ENCODE measurements at regions not wholly inside any gene's neighbourhood (a gene's known extent, or its start where the extent isn't known, plus 50 kb on each side); places are given as distances from the start of the nearest gene placed in this dataset.
A peak's percentile ranks its signal among the peaks of the same experiment; 100 is the strongest.

DNA sequence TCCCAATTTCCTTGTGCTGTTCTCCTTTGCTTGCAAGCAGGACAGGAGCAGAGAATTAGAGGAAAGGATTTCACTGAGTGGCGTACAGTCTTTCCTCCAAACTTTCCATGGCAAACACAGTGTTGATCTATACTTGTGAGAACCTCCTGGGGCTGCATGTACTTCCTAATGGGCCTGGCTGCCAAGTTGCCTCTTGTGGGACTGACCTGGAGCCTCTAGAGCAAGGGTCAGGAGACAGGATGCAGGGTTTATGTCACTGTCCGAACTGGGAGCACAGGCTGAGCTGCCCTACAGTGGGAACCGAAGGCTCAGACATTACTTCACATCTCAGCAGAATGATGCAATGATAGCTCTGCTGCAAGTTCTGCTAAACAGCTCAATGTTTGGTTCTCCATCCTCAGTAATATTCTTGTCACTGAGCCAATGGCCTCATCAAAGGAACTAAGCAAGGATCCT lies 102.3 kb downstream of the ENC1 start:
- peak; percentile 67 for DNase-seq (ENCODE audit: low read depth, low spot score)
- Histone ChIP-seq H4K20me1 (replicated peaks; ENCODE audit: control insufficient read depth, extremely low read depth, insufficient read depth, low read length) (no peaks in the 10 kb centered on the region), H3K4me2 (ENCODE audit: insufficient read depth, low read length) (no peak overlapping the region), H3K4me3 (replicated peaks in 1 of 3; ENCODE audit: insufficient read depth in 1 of 3, low read depth in 1 of 3, low read length in 3 of 3) (no peak overlapping the region), H3K4me1 (ENCODE audit: control insufficient read depth, extremely low read depth, insufficient read depth, low read length) (peaks cover 8% of the 10 kb centered on the region), H3K36me3 (ENCODE audit: control insufficient read depth in 2 of 2, extremely low read depth in 1 of 2, insufficient read depth in 2 of 2, low read length in 2 of 2) (no peaks in the 10 kb centered on the region), H3K9ac (replicated peaks; ENCODE audit: extremely low read depth, insufficient read depth, low read length) (no peak overlapping the region), H3K79me2 (ENCODE audit: control insufficient read depth, insufficient read depth, low read length) (no peaks in the 10 kb centered on the region), H2AFZ (ENCODE audit: low read depth, low read length) (no peak overlapping the region), H3K9me3 (replicated peaks; ENCODE audit: control insufficient read depth, insufficient read depth, low read length) (no peaks in the 10 kb centered on the region), H3K9me1 (replicated peaks; ENCODE audit: control insufficient read depth, extremely low read depth, insufficient read depth, low read length) (no peaks in the 10 kb centered on the region), H3K27ac (ENCODE audit: insufficient read depth, low read depth, low read length) (no peak overlapping the region), H3K27me3 (ENCODE audit: control insufficient read depth in 2 of 2, insufficient read depth in 2 of 2, low read length in 2 of 2) (no peaks in the 10 kb centered on the region)
- intact Hi-C loops (cut with micrococcal nuclease), result no loop called here
- ChIA-PET POLR2A (interaction anchor here (0.6 kb wide), 1 partner anchor 99 kb away, joined by 5 read pairs; no protein-coding TSS in a partner anchor), CTCF (no interaction called here)
- FAIRE-seq, result no peak
- dilution Hi-C loops (cut with MboI; ENCODE audit: extremely low pct_ligation_motif_present, low sequenced_read_pairs), result no loop called here
- BruUV-seq (replicated peaks), result no TSS peak
- no peak for TF ChIP-seq GATA2 (IDR thresholded peaks at IDR 0.05; ENCODE audit: insufficient read depth, insufficient read length, low read depth, low read length)
- TF ChIP-seq, protein P1, sequence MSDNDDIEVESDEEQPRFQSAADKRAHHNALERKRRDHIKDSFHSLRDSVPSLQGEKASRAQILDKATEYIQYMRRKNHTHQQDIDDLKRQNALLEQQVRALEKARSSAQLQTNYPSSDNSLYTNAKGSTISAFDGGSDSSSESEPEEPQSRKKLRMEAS (IDR thresholded peaks at IDR 0.05; ENCODE audit: insufficient read depth, insufficient read length), result no peak
- TF ChIP-seq, protein P2, sequence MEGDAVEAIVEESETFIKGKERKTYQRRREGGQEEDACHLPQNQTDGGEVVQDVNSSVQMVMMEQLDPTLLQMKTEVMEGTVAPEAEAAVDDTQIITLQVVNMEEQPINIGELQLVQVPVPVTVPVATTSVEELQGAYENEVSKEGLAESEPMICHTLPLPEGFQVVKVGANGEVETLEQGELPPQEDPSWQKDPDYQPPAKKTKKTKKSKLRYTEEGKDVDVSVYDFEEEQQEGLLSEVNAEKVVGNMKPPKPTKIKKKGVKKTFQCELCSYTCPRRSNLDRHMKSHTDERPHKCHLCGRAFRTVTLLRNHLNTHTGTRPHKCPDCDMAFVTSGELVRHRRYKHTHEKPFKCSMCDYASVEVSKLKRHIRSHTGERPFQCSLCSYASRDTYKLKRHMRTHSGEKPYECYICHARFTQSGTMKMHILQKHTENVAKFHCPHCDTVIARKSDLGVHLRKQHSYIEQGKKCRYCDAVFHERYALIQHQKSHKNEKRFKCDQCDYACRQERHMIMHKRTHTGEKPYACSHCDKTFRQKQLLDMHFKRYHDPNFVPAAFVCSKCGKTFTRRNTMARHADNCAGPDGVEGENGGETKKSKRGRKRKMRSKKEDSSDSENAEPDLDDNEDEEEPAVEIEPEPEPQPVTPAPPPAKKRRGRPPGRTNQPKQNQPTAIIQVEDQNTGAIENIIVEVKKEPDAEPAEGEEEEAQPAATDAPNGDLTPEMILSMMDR (IDR thresholded peaks at IDR 0.05; ENCODE audit: extremely low read depth in 1 of 2, insufficient read depth in 1 of 2, low read depth in 1 of 2, low read length in 2 of 2), result no peak

DNA sequence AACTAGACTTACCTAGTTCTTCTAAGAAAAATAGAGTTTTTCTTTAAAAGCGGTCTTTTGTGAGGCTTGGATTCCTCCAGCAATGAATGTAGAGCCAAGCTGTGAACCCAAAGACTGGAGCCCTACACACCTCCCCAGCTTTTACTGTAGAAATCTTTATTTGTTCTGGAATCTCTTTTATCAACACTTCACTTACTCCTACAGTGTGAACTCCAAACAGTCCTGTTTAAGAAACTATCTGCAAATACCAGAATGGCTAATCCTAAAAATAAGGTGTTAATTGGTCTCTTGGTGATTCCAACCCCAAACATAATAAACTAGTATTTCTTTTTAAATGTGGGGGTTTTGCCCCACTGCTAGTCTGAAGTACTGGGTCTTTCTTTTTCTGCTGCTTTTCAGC lies 103.9 kb downstream of the ENC1 start:
- intact Hi-C loops (cut with micrococcal nuclease), result no loop called here
- CTCF ChIA-PET, result interaction anchor here (0.8 kb wide), 2 partner anchors 40 to 146 kb away, joined by 3 to 6 read pairs; no protein-coding TSS in a partner anchor
- H3K9me3 ChIP-seq (replicated peaks; ENCODE audit: control insufficient read depth, insufficient read depth, low read length), result no peaks in the 10 kb centered on the region
- no peak overlapping the region for H3K27ac ChIP-seq (ENCODE audit: insufficient read depth, low read depth, low read length)
- no peaks in the 10 kb centered on the region for H3K9me1 ChIP-seq (replicated peaks; ENCODE audit: control insufficient read depth, extremely low read depth, insufficient read depth, low read length)
- DNase-seq (ENCODE audit: low read depth, low spot score) (no peak), FAIRE-seq (no peak)
- no peaks in the 10 kb centered on the region for H3K79me2 ChIP-seq (ENCODE audit: control insufficient read depth, insufficient read depth, low read length)
- no peak overlapping the region for H2AFZ ChIP-seq (ENCODE audit: low read depth, low read length)
- TF ChIP-seq JUN (IDR thresholded peaks at IDR 0.05; ENCODE audit: borderline replicate concordance, insufficient read depth, insufficient read length, low read depth) (no peak), EZH2 (IDR thresholded peaks at IDR 0.05; ENCODE audit: borderline replicate concordance, low read depth, low read length, severe bottlenecking) (no peak), FOS (IDR thresholded peaks at IDR 0.05; ENCODE audit: borderline replicate concordance, insufficient read depth, low read length) (no peak), GATA2 (IDR thresholded peaks at IDR 0.05; ENCODE audit: insufficient read depth, insufficient read length, low read depth, low read length) (no peak), MYC (IDR thresholded peaks at IDR 0.05; ENCODE audit: low read depth, low read length) (no peak), POLR2A (IDR thresholded peaks at IDR 0.05; ENCODE audit: low read depth, low read length) (no peak)
- TF ChIP-seq, protein P1 (IDR thresholded peaks at IDR 0.05; ENCODE audit: insufficient read depth, insufficient read length), result no peak
- no peaks in the 10 kb centered on the region for H3K27me3 ChIP-seq (ENCODE audit: control insufficient read depth in 2 of 2, insufficient read depth in 2 of 2, low read length in 2 of 2)
- no peaks in the 10 kb centered on the region for H3K36me3 ChIP-seq (ENCODE audit: control insufficient read depth in 2 of 2, extremely low read depth in 1 of 2, insufficient read depth in 2 of 2, low read length in 2 of 2)
- H3K4me1 ChIP-seq (ENCODE audit: control insufficient read depth, extremely low read depth, insufficient read depth, low read length), result no peaks in the 10 kb centered on the region
- dilution Hi-C loops (cut with MboI; ENCODE audit: extremely low pct_ligation_motif_present, low sequenced_read_pairs), result no loop called here
- H4K20me1 ChIP-seq (replicated peaks; ENCODE audit: control insufficient read depth, extremely low read depth, insufficient read depth, low read length), result no peaks in the 10 kb centered on the region
- no peak overlapping the region for H3K4me2 ChIP-seq (ENCODE audit: insufficient read depth, low read length)
- POLR2A ChIA-PET, result no interaction called here
- H3K9ac ChIP-seq (replicated peaks; ENCODE audit: extremely low read depth, insufficient read depth, low read length), result no peak overlapping the region
- H3K4me3 ChIP-seq (replicated peaks in 1 of 3; ENCODE audit: insufficient read depth in 1 of 3, low read depth in 1 of 3, low read length in 3 of 3), result no peak overlapping the region
- no TSS peak for BruUV-seq (replicated peaks)

Data from endothelial cell of umbilical vein (primary cell).